Body of pancreas (tissue), 4 donors: ENCODE measurements at regions not wholly inside any gene's neighbourhood (a gene's known extent, or its start where the extent isn't known, plus 50 kb on each side); places are given as distances from the start of the nearest gene placed in this dataset.
A peak's percentile ranks its signal among the peaks of the same experiment; 100 is the strongest.

Source experiments
- ATAC-seq: fragments of 150-250 bp; one replicate; pipeline ENCODE4 v1.9.1; 2016
- DNase-seq, 4 donors: peaks; one replicate each; pipeline ENCODE4 v3.0.0-alpha.2; 2019
- H3K27ac ChIP-seq, 4 donors: fragments of 200-600 bp; sonication (generic); 1 replicate in 3 of 4; 2 replicates in 1 of 4; pipeline versions ENCODE4 v1.5.1 to v1.6.1; 2016 to 2019; ENCODE audit warnings: mild to moderate bottlenecking in 1 of 4, mixed read lengths in 1 of 4, moderate library complexity in 1 of 4
- H3K27me3 ChIP-seq, 2 donors: fragments of 200-600 bp; sonication (generic); one replicate each; pipeline ENCODE4 v1.6.0; 2016; ENCODE audit warnings: mild to moderate bottlenecking in 1 of 2
- H3K36me3 ChIP-seq, 2 donors: fragments of 200-600 bp; sonication (generic); replicated peaks in 1 of 2; 2 replicates each; pipeline ENCODE4 v1.5.1; 2016; ENCODE audit warnings: low read depth in 2 of 2; ENCODE audit not compliant: insufficient read depth in 1 of 2
- H3K4me1 ChIP-seq: fragments of 200-600 bp; sonication (generic); one replicate; pipeline ENCODE4 v1.6.0; 2016
- H3K4me3 ChIP-seq, 2 donors: fragments of 200-600 bp; sonication (generic); 1 replicate in 1 of 2; 2 replicates in 1 of 2; pipeline ENCODE4 v1.5.1; 2016 to 2019
- H3K9me3 ChIP-seq, 3 donors: fragments of 200-600 bp; sonication (generic); 1 replicate in 2 of 3; 2 replicates in 1 of 3; pipeline ENCODE4 v1.5.1; 2016
- POLR2A ChIP-seq, 3 donors: fragments of 450-650 bp; IDR thresholded peaks; one replicate each; pipeline ENCODE4 v1.6.1; 2016; ENCODE audit warnings: antibody characterized with exemption in 3 of 3, mild to moderate bottlenecking in 2 of 3
- WGBS, 2 donors: methylation state at CpG; one replicate each; pipeline ENCODE4 v1.1.5; 2017; 5-methylcytosine and 5-hydroxymethylcytosine counted together
- intact Hi-C: fragments of 100-400 bp; cut with DNase I; formaldehyde crosslinking; loops from one replicate; pipeline ENCODE4 v1.15.1; 2023
- TF ChIP-seq, protein P1 (sequence below), 7 experiments: fragments of 450-650 bp in 4 of 7; fragments of 200-600 bp in 3 of 7; sonication (generic) in 3 of 7; IDR thresholded peaks; one replicate each; pipeline ENCODE4 v1.5.1; 2016 to 2019; ENCODE audit warnings: antibody characterized with exemption in 7 of 7

DNA sequence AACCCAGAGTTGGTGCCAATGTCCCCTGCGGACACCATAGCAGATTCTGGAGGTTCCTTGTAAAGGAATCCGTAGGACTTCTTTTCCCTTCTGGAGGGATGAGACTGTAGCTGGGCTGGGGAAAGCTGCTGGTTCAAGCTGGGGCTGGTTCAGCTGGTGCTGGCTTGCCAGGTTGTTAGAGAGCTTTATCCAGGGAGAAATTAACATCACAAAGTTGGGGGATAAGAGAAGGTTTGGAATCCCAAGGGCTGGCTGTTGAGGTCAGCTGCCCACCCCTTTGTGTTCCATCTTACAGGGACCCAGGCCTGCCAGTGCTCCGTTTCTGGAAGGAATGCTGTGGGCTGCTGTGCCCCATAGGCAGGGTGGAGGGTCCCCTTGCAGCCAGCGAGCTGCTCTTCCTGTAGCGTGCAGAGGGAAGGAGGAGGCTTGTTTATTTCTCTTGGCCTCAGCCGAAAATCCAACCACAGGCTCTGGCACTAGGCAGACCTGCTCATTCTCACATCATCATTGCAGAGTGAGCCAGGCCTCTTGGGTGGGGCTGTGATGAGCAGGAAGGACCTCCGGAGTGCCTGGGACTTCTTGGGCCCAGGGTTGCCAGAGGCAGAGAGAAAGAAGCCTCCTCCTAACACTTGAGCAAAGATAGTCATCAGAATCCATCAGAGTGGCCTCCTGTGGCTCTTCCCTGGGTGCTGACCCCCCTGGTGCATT is 251.1 kb downstream of the SEC14L1 start:
- Histone ChIP-seq H3K4me1 (peaks cover 91% of the 10 kb centered on the region), H3K9me3 (no peaks in the 10 kb centered on the region), H3K27me3 (no peaks in the 10 kb centered on the region), H3K27ac (peak overlapping the region; percentile 46 to 94 (median 86)), H3K36me3 (no peaks in the 10 kb centered on the region), H3K4me3 (no peak overlapping the region)
- TF ChIP-seq, protein P1, sequence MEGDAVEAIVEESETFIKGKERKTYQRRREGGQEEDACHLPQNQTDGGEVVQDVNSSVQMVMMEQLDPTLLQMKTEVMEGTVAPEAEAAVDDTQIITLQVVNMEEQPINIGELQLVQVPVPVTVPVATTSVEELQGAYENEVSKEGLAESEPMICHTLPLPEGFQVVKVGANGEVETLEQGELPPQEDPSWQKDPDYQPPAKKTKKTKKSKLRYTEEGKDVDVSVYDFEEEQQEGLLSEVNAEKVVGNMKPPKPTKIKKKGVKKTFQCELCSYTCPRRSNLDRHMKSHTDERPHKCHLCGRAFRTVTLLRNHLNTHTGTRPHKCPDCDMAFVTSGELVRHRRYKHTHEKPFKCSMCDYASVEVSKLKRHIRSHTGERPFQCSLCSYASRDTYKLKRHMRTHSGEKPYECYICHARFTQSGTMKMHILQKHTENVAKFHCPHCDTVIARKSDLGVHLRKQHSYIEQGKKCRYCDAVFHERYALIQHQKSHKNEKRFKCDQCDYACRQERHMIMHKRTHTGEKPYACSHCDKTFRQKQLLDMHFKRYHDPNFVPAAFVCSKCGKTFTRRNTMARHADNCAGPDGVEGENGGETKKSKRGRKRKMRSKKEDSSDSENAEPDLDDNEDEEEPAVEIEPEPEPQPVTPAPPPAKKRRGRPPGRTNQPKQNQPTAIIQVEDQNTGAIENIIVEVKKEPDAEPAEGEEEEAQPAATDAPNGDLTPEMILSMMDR (IDR thresholded peaks at IDR 0.05), result no peak
- no peak for TF ChIP-seq POLR2A (IDR thresholded peaks at IDR 0.05)
- 54 to 71% methylated on average over 7 of the region's 7 CpGs for WGBS, 2 donors
- ATAC-seq (no peak), DNase-seq (no peak)
- intact Hi-C loops, result no loop called here

DNA sequence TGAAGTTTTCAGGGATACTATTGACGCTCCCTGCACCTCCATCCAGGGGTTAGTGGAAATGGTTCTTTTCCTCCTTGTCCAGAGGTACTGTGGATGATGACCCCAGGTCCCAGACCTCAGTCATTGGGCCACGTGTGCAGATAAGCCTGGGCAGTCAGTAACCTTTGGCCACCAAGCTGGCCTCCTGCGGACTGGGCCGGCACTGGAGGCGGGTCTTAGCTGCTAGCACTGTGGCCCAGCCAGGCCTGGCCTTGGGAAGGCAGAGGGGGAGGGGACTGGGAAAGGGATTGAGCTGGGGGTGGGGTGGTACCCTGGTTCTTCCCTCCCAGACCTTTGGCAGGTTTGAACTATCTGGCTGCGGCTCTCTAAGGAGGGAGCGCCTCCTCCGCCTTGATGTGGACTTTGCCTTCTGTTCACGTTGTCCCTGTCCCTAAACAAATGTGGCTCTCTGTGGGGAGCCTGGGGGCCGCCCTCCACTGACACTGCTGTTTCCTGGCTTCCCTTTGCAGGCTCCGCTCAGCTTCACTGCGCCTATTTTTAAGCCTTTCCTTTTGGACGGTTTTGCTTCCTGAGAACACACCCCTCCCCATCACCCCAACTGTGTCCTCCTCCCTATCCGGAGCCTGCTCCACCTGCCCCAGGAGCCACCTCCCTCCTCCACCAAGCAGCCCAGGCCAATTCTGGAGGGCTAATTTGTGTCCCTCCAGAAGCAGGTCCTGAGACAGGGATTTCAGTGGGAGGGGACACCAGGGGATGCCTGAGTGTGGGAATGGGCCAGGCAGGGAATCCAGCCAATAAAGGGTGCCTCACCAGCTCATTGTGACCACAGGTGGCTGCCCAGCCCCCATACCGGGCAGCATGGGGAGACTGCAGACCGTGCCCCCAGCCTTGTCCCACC is 251.9 kb downstream of the SEC14L1 start:
- ATAC-seq (peak; percentile 50), DNase-seq (peak; percentile 64 to 74 (median 73))
- peaks cover 84% of the 10 kb centered on the region for H3K4me1 ChIP-seq
- H3K36me3 ChIP-seq, result no peaks in the 10 kb centered on the region
- TF ChIP-seq POLR2A (IDR thresholded peaks at IDR 0.05), result peak in 1 of 3 donors; percentile 17
- TF ChIP-seq, protein P1 (IDR thresholded peaks at IDR 0.05), result no peak
- WGBS, 2 donors, result 26 to 34% methylated on average over 9 to 16 of the region's 16 CpGs
- H3K9me3 ChIP-seq, result no peaks in the 10 kb centered on the region
- intact Hi-C loops, result no loop called here
- peak overlapping the region; percentile 46 to 94 (median 86) for H3K27ac ChIP-seq
- H3K27me3 ChIP-seq, result no peaks in the 10 kb centered on the region
- H3K4me3 ChIP-seq, result no peak overlapping the region

DNA sequence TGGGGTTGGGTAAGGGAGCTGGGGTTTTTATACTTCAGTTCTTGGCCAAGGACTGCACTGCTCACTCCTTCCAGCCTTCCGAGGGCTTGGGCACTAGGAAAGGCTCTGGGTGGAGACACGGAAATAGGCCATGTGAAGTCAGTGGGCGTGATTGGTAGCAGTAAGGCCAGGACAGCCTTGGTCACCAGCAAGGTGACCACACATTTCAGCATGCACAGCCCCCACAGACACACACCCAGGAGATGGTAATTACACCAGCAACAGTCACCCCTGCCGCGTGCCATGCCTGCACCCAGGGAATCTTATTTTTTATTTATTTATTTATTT is 252.5 kb downstream of the SEC14L1 start:
- TF ChIP-seq, protein P1 (IDR thresholded peaks at IDR 0.05), result no peak
- TF ChIP-seq POLR2A (IDR thresholded peaks at IDR 0.05), result no peak
- WGBS, 2 donors, result 73 to 96% methylated on average over 3 to 5 of the region's 5 CpGs
- DNase-seq, result no peak
- peak overlapping the region; percentile 46 to 94 (median 86) for H3K27ac ChIP-seq
- H3K4me3 ChIP-seq, result no peak overlapping the region
- ATAC-seq, result no peak
- H3K4me1 ChIP-seq, result peaks cover 82% of the 10 kb centered on the region
- no peaks in the 10 kb centered on the region for H3K27me3 ChIP-seq
- no peaks in the 10 kb centered on the region for H3K36me3 ChIP-seq
- intact Hi-C loops, result no loop called here
- no peaks in the 10 kb centered on the region for H3K9me3 ChIP-seq

DNA sequence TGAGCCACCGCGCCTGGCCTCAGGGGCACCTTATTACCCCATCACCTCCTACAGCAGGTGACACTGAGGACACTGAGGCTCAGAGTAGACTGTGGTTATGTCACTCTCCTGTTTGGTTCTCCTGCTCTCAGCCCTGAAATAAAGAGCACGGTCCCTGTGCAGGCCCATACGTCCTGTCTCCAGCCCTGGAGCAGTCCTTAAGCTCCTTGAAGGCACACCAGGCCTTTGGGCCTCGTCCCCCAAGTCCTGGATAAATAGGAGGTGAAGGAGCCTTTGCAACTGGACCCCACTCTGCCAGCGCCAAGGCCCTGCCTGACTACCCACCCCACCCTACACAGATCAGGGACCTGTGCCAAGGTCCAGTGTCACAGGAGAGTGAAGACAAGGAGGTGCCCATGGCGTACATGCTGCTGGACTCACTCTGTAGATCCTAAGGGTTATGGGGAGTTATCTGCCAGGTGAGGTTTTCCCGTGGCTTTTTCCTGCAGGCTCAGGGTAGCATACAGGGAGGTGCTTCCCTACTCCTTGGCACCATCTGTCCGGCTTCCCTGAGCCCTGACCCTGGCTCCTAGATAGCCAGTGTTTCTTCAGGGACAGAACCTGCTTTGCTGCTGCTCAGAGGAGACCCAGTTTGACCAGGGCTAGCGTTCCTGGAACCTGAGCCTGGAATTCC is 253.2 kb downstream of the SEC14L1 start:
- Histone ChIP-seq H3K36me3 (no peaks in the 10 kb centered on the region), H3K27ac (peak overlapping the region; percentile 68 to 94 (median 86))

More for the DNA sequence above, 253.2 kb downstream of the SEC14L1 start:
- intact Hi-C loops, result no loop called here
- no peak overlapping the region for H3K4me3 ChIP-seq
- peaks cover 74% of the 10 kb centered on the region for H3K4me1 ChIP-seq
- no peaks in the 10 kb centered on the region for H3K9me3 ChIP-seq
- 53 to 63% methylated on average over 6 to 10 of the region's 10 CpGs for WGBS, 2 donors
- DNase-seq (no peak), ATAC-seq (no peak)
- TF ChIP-seq, protein P1 (IDR thresholded peaks at IDR 0.05), result no peak
- TF ChIP-seq POLR2A (IDR thresholded peaks at IDR 0.05), result no peak
- no peaks in the 10 kb centered on the region for H3K27me3 ChIP-seq
